AG20443 (cell line): ENCODE measurements at regions not wholly inside any gene's neighbourhood (a gene's known extent, or its start where the extent isn't known, plus 50 kb on each side); places are given as distances from the start of the nearest gene placed in this dataset.
"Not testable (repeated sequence)": the region's sequence is repeated elsewhere in the genome, so short reads cannot be mapped to it uniquely, and the experiment has no call there.

Experiments
- DNase-seq: peaks from one replicate; pipeline ENCODE4 v3.0.0; 2012; ENCODE audit warnings: low spot score, mixed read lengths

DNA sequence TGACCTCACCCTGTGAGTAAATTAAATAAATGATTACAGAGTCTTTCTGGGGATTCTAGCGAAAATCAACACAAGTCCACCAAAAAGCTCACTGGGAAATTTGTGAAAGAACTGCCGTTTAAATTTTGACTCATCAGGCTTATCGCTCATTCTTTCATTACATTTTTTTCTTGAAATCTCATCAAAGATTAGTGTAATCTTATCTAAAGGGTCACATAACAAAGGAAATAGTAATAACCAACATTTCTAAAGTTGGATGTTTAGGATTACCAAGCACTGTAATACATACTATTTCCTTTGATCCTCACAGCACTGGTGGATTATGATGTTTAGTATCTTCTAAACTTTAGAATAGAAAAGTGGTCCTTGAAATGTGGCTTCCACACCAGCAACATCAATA is 111.1 kb upstream of the CBLB start:
- no peak for DNase-seq

- DNase-seq = no peak
Observed at GRCh38 chr3:105982207-105982606, 113.4 kb upstream of the CBLB start.

GRCh38 chr3:105984837-105985236 is 116.0 kb upstream of the CBLB start:
- DNase-seq = no peak

DNA sequence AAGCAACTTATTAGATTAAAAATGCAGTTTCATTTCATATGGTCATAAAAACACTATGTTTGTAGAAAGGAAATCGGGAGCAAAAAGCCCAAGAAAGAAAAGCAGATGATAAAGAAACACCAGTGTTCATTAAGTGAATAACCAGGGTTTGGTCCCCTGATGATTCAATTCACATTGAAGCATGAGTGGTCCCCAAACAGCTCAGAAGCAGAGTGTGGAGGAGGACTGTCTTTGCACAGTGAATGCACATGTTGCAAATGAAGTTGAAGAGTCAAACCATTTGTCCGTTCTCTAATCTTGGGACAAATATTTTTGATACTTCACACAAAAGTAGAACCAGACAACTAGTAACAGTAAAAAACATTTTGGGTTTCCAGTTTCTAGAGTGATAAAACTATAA is 117.5 kb upstream of the CBLB start:
- DNase-seq = not testable (repeated sequence)

GRCh38 chr3:105987809-105988208 is 119.0 kb upstream of the CBLB start:
- DNase-seq = no peak

GRCh38 chr3:105988540-105989212 is 119.9 kb upstream of the CBLB start:
- no peak for DNase-seq

DNA sequence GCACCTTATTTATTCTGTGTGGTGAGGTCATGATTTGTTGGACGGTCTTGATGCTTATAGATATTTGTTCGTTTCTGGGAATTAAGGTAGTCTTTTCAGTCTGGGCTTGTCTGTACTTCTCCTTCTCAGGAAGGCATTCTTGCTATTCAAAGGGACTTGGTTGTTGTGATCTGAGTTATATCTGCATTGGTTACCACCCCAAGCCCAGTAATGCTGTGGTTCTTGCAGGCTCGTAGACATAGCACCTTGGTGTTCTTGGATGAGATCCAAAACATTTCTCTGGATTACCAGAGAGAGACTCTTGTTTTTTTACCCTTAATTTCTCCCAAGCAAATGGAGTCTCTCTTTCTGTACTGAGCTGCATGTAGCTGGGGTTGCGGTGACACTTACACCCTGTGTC is 128.0 kb upstream of the CBLB start:
- DNase-seq = no peak

GRCh38 chr3:105997466-105997799 is 128.6 kb upstream of the CBLB start:
- no peak for DNase-seq

- DNase-seq = peak; percentile 81
Observed at GRCh38 chr3:105997800-105998526, 129.2 kb upstream of the CBLB start.

DNA sequence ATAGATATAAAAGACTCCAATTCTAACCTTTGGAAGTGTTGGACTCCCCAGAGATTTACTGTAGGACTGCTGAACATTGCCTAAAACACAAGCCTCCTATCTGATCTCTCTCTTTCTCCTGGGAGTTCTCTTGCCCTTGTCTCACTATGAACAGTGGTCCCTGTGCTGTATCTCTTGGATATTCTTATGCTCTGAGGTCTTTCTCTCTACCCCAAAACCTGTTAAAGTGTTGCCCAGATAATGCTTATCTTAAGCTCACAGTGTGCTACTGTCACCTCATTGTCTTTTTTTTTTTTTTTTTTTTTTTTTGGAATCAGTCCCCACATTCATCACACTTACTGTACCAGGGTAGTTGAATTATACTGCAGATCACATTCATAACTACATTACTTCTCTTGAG is 131.0 kb upstream of the CBLB start:
- no peak for DNase-seq

DNA sequence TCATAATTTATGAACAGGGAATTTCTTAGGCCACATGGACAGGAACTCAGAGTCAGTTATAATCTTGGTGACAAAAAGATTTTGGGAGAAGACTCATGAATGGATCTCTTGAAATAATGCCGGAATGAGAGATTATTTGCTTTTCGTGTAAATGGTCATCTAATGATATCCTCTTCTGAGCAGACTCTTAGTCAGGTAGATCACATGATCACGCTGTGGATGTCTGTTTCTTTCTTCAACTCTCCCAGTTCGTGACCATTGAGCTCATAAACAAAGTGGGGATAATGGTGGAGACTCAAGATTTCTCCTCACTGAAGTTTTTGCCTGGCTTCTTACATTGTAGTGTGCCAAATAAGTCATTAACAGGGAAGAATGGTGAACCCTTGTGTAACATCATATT is 133.1 kb upstream of the CBLB start:
- no peak for DNase-seq

DNA sequence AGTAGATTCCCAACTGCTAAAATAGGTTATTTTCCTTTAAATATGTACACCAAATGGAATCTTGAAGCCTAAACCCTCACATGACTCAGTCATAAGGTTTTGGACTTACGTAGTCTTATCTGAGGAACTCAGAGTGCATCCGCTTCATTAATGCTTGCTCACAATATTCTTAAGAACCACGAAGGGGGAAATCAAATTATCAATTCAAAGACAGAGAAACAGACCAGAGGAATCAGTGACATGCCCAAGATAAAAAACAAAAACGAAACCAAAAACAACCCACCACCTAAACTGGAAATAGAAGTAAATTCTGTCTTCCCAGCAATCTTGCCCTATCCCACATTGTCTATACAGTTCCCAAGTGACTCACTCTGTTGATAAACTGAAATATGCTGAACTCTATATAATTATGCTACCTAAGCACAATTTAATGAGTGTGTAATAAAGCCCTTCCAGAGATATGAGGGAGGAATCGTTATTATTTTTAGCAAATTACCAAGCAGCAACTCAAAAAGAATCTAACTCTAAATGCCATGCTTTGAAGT is 135.4 kb upstream of the CBLB start:
- DNase-seq = no peak

DNA sequence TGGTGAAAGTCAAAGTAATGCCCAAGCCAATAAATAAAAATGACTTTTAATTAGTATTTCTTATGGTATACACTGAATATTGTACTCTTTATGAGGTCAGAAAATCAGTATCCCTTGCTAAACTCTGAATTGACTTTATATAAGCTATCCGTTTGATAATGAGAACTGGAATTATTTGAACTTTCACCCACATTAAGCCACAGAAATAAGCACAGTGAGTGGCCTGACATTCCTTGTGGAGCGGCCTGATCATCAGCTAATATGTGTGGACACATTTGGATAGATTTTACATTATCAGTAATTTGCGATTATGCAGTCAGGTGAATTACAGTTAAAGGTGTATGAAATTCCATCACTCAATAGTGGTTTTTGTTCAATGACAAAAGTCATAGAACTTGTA is 136.0 kb upstream of the CBLB start:
- DNase-seq = no peak

DNA sequence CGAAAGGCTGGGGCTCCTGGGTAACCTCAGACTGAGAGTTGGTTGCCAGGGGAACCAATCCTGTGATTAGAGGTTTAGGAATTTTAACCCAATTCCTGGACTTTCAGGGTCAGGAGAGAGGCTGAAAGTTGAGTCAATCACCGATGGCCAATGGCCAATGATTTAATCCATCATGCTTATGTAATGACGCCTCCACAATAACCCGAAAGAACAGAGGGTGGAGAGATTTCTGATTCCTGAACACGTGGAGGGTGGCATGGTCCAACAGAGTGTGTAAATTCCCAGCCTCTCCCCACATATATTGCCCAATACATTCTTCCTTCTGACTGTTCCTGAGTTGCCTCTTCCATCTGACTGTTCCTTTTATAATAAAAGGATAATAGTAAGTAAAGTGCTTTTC is 137.2 kb upstream of the CBLB start:
- DNase-seq = peak; percentile 37

DNA sequence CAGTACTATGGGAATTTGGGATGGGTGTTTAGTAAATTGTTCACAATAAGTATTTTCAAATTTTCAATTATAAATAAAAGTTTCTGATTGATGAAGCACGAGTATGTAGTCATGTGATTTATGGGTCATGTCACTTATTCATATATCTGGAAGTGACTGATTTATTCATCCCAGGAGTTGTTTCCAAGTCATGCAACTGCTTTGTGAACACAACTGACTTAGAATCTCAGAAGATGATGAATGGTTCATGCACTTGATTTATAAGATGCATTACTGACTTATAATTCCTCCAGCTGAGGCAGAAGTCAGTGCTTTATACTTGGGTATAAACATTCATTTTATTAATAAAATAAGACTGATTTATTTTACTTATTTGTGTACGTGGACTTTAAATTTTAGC is 137.8 kb upstream of the CBLB start:
- DNase-seq = no peak

DNA sequence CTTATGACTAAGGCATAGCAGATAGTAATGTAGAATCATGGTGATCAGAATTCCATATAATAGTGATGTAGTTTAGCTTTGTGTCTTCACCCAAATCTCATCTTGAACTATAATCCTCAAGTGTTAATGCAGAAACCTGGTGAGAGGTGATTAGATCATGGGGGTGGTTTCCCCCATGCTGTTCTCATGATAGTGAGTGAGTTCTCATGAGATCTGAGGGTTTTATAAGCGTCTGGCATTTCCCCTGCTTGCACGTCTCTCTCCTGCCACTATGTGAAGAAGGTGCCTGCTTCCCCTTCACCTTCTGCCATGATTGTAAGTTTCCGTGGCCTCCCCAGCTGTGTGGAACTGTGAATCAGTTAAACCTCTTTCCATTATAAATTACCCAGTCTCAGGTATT is 138.7 kb upstream of the CBLB start:
- no peak for DNase-seq

DNA sequence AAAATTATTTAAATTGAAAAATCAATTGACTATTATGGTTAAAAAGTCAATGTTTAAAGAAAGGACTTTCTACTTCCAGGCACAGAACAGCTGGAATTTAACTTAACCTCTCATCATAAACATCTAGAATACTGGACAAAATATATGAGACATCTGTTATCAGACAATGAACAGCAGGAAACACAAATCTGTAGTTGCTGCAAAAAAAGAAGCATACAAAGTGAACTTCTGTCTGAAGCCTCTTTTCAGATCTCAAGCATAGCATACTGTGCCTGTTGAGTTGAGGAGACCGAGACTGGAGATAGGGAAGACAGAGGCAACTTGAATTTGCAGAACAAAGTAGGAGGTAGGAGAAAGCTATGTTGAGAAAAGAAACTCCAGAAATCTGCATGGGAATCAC is 140.0 kb upstream of the CBLB start:
- DNase-seq = no peak

DNA sequence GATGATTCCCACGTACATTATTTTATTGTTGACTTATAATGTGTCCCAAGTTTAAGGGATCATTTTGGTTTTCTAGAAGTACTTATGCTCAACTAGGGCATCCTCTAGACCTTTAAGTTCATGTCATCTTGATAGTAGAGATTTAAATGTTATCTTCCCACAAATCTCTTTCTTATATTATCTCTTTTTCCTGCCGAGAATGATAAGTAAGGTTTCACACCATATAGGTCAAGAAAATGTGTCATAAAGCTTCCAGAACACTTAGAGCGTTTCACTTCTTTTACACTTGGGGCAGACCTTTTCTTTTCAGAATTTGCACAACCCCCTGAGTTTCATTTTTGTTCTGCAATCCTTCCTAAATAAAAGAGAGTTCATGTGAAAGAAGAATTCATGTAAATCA is 142.0 kb upstream of the CBLB start:
- no peak for DNase-seq

- DNase-seq = peak; percentile 61
Observed at GRCh38 chr3:106013971-106014370, 145.2 kb upstream of the CBLB start.

- no peak for DNase-seq
Observed at GRCh38 chr3:106014518-106014917, 145.7 kb upstream of the CBLB start.

- no peak for DNase-seq
Observed at GRCh38 chr3:106014971-106015370, 146.2 kb upstream of the CBLB start.

GRCh38 chr3:106018102-106018501 is 149.3 kb upstream of the CBLB start:
- no peak for DNase-seq

DNA sequence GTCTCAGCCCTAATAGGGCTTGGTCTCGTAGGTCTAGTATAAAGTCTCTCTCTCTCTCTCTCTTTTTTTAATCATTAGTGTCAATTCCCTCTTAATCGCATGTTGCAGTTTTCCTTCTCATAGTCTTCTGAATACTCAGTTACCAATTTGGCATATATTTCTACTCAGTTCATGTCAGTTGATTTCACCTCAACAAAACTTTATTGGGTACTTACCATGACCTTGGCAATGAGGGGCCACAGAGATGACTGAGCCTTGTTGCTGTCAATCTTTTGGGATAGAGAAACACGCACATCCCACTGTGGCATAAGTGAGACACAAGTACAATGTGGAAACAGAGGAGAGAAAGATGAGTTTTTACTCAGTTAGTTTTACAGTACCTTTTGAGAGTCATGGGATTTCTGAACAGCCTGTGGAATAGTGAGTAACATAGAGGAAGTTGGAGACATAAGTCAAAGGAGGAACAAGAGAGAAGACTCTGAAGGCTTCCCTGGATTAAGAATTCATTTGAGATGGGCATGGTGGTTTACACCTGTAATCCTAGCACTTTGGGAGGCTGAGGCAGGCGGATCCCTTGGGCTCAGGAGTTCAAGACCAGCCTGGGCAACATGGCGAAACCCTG is 150.2 kb upstream of the CBLB start:
- DNase-seq = no peak
